ENCODE measurements at regions not wholly inside any gene's neighbourhood (a gene's known extent, or its start where the extent isn't known, plus 50 kb on each side); places are given as distances from the start of the nearest gene placed in this dataset.

DNA sequence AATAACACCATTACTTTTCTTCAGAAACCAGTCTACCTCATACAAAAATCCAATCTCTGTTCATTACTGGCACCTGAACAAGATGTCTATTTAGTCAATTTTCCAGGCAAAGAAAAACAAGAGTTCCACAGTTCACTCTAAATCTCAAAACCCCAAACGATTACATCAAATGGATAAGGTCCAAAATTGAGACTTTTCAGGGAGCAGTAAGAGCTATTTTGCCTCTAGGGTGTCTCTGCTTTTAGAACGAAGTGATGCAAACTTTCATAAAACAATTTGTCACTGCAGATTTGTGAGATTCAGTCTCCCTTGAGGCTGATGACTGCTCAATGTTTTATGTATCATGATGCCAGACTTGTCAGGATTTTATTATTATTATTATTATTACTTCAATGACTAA lies 937.0 kb upstream of the PHF14 start:
- no peak for DNase-seq

DNA sequence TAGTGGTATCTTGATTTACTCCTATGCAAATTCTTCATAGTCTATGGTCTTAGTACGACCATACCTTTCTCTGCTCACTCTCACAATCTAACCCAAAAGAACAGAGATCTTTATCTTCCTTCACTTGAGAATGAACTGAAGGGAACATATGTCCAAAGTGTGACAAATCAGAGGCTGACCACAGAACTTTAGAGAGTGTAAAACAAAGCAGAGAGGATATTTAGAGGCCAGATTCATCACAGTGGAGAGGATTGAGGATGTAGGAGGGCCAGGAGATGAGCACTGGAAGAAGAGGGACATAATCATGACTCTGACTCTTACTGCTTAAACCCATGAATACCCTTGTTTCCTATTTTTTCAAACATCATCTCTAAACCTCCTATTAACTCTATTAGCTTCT lies 935.3 kb upstream of the PHF14 start:
- DNase-seq: no peak

DNA sequence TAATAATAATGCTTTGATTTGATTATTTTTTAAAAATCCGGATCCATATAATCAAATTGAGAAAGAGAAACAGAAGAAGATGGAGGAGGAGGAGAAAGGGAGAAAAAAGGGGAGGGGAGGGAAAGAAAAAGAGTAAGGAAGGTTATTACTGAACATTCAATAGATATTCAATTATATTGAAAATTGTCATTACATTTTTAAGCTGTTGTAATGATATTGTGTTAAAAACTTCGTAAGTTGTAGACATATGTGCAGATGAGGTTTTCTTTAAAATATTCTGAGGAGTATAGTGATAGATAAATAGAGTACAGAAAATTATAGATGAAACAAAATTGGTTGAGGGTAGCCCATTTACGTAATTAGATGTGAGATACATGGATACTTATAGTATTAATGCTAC lies 933.0 kb upstream of the PHF14 start:
- DNase-seq: no peak

DNA sequence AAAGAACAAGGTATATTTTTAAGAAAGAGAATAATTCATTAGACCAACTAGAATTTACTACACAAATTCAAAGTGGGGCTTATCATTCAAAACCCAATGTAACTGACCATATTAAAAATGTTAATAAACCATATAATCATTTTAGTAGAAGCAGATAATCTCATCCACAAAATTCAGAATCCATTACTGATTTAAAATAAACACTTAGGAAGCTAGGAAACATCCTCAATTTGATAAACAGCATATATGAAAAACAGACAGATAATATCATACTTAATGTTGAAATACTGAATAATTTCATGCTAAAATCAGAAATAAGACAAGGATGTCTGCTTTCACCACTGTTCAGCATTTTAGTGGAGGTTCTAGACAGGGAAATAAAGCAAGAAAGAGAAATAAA lies 902.8 kb upstream of the PHF14 start:
- no peak for DNase-seq

DNA sequence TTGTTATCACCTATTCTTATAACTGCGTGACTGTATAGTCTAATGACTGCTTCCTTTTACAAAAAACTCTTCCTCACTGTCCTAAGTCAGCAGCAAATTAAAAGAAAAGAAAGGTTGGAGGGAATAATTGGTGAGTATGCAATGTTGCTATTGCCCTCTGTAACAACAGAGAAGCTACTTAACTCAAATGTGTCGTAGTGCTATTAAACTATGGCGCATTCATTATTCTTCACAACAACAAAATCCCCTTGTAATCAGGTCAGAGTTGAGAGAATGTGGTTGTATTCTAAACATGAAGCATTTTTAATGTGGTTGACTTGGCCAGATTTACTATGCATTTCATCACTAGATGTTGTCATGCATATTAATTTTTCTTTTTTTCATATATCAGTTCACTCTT lies 897.8 kb upstream of the PHF14 start:
- DNase-seq: no peak

DNA sequence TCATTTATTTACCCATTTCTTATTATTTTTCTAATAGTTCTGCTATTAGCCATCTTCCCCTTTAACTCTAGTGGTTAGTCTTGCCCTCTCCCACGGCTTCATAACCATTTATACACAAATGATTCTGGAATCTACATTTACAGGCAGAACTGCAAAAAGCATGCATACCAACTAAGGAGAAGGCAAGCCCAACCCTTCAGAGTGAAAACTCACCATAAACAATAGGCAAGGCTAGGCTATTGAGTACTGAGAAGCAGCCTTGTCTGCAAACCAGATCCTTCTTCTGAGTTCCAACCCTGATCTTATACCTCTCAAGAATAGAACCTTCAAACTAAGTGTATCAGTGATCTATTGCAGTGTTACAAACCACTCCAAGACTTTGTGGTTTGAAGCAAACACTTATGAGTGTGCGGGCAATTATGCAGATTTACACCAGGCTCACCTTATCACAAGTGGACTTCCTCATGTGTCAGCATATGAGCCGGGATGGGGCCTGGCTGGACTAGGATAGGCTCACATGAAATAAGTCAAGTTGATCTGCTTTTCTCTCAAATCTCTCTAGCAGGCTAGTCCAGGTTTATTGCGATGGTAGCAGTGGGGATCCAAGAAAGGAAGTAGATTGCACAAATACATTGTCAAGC lies 896.9 kb upstream of the PHF14 start:
- DNase-seq: no peak

DNA sequence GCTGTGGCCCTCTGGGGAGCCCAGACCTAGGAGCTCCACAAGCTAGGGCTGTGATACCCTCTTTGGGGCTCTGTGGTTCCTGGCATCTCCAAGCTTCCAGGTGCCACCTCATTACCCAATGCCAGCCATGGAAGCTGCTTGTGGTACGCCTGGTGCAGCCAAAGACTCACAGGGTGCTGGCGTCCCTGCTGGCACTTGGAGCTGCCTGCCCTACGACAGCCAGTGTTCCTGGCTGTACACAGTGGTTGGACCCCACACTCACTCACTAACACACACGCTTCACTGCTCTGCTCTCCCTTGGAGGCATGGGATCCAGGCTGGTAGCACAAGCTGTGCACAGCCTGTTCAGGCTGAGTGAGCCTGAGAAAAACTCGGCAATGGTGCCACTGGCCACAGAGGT lies 894.1 kb upstream of the PHF14 start:
- DNase-seq: no peak

DNA sequence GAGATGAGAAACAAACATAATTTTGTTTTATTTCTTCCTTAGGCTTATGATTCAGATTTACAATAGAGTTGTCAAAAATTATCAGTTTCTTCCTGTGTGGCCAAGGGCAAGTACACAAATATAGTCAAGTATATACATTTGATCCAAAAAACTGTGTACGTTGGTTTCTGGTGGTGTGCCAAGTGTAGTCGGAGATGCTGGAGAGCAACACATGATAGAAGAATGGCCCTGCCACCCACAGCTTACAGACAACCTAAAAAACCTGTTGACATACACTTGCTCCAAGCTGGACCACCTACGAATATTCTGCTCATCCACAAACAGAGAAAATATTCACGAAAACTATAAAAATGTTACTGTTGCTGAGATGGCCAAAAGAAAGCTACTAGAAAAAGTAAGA lies 890.8 kb upstream of the PHF14 start:
- no peak for DNase-seq

DNA sequence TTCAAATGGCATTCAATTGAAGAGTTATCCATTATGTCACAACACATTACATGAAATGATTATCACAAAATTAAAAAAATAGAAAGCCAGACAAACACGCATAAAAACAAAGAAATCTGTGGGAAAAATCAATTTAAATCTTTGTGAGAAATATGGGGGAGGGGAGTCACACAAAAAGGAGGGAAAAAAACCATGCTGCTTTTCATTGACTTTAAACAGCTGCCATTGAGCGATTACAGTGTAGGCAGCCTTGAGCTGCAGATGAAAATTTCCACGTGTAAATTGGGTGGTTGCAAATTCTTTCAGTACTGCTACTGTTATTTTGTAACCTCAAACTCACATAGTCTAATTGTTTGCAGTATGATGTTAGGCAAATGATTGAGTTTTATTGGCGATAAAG lies 889.9 kb upstream of the PHF14 start:
- DNase-seq: no peak

DNA sequence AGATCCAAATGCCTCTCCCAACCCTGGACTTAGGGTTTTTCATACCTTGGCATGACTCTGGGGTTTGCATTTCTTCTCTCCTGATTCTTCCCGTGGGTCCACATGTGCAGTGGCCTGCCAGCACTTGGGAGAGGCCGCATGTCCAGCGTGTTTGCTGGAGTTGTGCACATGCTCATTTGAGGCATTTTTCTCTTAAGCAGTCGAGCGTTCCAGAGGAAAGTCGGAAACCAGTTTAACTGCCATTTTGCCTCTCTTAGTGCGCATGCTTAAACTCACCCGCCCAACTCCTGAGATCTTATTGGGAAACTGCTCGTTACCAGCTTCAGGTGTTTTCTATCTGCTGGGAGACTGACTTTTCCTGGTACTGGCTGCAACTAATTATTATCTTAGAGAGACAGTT lies 888.4 kb upstream of the PHF14 start:
- DNase-seq: no peak

DNA sequence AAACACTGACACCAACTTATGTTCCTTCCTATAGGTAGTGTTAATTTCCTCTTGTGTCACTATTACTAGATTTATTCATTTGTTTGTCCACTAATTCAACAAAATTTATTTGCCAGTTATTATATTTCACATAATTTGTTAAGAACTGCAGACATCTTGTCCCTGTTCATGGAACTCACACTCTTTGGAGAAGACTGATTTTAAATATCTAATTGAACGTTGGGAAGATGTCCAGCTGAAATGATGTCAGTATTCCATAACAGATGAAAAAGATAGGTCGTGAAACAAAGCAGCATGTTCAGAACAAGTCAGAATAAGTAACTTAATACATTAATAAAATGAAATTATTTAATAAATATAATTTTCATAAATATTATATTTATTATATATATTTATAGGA lies 873.1 kb upstream of the PHF14 start:
- DNase-seq: no peak

DNA sequence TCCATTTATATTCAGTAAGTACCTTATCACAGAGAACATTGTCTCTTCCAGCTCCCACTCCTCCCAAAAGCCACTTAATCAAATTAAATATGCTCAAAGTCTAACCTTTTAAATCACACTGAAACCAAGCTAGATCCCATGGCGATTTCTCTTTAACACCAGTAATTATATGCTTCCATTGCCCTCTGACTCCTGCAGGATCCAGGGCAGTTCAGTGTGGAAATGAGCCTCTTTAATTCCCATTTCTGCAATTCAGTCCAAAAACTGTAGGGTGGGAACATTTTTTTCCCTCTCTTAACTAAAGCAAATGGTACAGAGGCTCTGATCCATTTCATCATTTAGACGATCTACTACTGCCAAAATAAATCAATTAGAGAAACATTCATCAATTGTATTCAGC lies 872.3 kb upstream of the PHF14 start:
- DNase-seq: no peak

DNA sequence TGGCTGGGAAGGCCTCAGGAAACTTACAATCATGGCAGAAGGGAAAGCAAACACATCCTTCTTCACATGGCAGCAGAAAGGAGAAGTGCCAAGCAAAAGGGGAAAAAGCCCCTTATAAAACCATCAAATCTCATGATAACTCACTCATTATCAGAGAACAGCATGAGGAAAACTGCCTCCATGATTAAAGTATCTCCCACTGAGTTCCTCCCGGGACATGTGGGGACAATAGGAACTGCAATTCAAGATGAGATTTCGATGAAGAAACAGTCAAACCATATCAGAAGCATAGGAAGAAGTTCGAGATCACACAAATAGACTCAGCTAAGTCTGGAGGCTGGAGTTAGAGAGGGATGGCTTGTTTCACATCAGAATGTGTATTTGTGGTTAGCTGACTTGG lies 869.4 kb upstream of the PHF14 start:
- DNase-seq: no peak

DNA sequence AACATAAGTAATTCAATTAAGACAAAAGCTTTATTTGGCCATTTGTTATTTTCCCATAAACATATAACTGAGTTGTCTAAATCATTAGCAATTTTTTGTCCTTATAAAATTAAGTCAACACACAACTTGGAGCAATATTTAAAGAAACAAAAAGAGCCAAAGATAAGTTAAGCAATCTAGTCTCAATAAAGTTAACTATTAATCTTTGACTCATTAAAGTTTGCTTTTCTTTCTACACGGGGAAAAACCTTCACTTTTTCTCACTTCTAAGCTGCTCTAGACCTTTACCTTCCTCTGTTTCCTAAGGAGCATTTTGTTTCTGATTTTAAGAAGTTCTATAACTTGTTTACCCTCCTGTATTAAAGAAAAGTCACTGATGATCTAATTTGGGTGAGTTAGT lies 867.1 kb upstream of the PHF14 start:
- DNase-seq: no peak

DNA sequence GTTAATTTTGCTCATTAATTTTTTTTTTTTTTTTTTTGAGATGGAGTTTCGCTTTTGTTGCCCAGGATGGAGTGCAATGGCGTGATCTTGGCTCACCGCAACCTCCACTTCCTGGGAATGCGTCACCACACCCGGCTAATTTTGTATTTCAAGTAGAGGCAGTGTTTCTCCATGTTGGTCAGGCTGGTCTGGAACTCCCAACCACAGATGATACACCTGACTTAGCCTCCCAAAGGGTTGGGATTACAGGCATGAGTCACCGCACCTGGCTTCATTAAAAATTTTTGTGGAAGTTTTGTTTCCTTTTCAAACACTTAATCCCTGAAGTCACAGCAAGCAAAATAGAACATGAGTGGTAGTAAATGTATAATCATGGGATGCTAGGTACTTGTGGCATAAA lies 857.2 kb upstream of the PHF14 start:
- no peak for DNase-seq

DNA sequence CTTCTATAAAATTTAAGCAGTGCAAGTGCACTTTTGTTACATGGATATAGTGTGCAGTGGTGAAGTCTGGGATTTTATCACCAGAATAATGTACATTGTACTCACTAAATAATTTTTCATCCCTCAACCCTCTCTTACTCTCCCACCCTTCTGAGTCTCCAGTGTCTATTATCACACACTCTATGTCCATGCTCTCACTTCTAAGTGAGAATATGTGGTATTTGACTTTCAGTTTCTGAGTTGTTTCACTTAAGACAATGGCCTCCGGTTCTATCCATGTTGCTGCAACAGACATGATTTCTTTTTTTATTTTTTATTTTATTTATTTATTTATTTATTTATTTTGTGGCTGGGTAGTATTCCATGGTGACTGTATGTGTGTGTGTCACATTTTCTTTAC lies 855.9 kb upstream of the PHF14 start:
- no peak for DNase-seq

DNA sequence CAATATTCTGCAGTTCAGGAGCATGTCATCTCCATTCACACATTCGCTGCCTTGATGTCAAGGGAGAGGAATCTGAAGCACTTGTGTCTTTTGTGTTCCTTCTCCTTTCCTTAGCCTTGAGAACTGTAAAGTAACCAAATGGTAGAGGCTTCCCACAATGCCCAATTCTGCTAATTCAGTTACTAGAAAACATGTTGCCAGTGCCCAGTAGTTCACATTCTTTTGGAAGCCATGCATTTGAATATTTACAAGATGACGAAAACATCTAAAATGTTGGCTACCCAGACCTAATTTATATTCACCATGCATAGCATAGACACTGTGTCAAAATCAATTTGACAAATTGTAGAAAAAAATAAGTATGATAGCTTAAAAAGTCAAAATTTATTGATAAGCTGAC lies 852.7 kb upstream of the PHF14 start:
- no peak for DNase-seq

DNA sequence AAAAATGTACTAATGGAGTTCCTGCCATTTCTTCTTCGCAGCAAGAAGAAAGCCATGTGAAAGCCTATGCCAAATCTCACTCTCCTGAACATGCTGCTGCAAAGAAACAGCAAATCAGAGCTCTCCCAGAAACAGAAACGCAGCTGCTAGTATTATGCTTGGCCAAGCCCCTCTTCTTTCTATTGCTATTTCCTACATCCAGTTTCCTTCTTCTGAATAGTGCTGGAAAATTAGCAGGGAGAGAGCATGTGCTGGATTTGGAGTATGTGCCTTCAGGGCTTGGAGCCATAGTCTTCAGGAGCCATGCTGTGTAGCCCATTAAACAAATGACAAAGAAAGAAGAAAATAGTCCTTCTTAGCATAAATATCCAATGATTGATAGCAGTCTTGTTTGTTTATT lies 852.0 kb upstream of the PHF14 start:
- DNase-seq: no peak

DNA sequence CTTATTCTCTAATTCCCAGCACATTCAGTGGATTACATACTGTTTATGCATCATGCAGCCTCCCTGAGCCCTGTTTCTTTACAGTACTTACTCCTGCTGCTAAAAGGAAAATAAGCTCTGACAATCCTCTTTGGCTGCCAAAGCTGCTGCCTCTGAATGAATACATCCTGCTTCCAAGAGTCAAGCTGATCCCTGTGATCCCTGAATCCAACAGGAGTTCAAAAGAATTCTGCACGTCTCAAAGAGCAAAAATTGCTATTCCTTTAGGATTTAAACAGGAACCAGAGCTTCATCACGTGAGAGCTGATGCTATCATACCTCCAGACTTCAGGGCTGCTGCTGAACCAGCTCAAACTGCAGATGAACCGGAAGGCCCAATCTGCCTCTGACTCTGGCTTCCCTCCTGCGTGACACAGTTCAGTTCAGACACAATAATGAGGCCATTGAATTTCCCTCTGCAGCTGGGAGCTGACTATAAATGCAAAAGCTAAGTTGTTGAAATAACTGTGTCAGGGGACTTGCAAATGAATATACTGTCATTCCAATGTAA lies 851.0 kb upstream of the PHF14 start:
- DNase-seq: no peak

DNA sequence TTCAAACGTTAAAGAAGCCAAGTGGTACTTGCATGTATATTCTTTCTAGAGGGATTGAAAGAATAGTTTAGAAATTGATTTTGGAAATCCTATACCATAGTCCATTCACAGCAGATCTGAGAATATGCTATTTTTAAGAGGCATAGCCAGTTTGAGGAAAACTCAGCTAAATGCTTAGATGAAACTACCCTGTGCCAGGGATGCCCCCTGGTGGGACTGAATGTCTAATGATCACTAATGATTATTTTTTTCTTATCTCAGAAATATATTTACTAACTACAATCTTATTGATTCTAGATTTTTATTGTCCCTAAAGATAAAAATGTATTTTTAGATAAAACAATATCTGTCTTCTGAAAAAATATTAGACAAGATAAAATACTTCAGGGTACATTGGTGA lies 844.9 kb upstream of the PHF14 start:
- DNase-seq: no peak

DNA sequence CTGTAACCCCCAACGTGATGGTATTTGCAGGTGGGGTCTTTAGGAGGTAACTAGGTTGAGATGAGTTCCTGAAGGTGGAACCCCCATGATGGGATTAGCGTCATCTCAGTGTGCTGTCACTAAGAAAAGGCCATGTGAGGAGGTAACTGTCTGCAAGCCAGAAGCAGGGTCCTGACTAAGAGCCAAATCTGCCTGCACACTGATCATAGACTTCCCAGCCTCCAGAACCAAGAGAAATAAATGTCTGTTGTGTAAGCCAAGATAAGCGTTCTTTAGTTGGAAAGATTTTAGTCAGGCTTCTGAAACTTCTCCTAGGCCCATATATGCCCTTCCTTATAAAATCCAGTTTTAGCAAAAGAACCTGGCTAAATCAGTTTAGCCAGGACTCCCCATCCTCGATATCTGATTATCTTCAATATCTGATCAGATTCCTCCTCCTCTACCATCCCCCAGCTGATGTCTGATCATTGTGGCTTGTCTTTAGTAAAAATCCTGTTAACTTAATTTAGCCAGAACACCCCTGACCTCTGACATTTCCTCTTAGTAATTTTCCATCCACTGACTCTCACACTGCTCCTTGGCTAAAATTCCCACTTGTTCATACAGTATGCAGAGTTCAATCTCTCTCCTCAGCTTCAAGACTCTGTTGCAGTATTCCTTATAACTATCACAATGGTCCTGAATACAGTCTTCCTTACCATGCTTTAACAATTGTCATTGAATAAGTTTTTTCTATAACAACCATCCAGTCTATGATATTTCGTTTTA lies 835.4 kb upstream of the PHF14 start:
- DNase-seq: no peak

DNA sequence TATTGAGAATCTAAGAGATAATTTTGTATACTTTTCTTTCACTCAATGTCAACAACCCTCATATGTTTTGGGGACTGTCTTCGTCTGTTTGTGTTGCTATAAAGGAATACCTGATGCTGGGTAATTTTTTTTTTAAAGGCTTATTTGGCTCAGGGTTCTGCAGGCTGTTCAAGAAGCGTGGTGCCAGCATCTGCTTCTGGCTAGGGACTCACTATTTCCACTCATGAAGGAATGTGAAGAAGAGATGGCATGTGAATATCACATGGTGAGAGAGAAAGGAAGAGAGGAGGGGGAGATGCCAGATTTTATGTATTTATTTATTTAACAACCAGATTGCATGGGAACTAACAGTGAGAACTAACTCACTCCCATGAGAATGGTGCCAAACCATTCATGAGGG lies 827.4 kb upstream of the PHF14 start:
- DNase-seq: no peak

DNA sequence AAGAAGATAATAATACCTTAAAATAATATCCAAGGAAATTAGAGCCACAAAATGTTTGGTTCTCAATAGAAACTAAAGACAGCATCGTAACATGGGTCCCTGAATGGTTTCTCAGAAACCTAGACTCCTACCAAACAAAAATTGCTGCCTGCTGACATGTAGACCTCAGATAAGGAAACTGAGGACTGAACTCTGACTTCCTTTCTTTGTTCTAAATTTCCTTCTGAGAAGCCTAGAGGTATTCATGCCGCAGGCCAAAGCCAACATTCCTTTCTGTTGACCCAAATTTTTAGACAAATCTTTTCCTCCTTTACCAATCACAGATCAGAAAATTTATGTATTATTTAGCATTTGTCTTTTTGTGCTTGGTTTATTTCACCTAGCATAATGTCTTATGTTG lies 816.7 kb upstream of the PHF14 start:
- no peak for DNase-seq

DNA sequence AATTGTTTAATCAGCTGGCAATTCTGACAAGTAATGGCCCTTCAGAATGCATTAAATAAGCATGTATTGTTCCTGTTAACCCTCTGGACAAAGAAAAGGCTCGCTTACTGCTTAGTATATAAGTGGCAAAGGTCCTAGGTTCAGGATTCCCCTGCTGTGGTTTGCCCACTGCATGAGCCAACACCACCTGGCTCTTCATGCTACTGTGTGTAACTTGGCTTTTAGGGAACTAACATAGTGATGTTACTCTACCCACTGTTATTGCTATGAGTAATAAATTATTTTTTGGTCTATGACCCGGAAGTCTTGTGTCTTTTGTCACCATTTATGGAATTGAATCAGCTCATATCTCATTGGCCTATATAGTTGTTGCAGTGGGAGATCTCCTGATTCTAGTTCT lies 791.7 kb upstream of the PHF14 start:
- DNase-seq: no peak

DNA sequence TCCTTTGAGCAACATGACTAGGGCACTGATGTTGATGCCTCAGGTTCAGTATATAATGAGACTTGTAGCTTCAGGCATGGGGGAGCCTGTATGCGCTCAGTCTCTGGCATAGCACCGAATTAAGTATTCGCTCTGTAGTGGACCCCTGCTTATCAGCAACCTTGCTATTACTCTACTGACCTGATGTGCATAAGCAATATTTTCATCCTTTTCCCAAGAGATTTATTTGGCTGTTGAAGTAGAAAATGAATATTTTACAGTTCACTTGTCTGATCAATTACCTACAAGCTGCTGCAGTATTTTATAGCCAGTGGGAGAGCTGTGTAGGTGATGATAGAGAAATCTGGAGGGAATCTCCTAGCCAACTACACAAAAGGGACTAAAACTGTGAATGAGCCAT lies 781.6 kb upstream of the PHF14 start:
- no peak for DNase-seq
